KMS-11 (cell line): ENCODE measurements at regions not wholly inside any gene's neighbourhood (a gene's known extent, or its start where the extent isn't known, plus 50 kb on each side); places are given as distances from the start of the nearest gene placed in this dataset.

Experiments
- H2AFZ ChIP-seq: fragments of 200-600 bp; sonication (generic); 2 replicates; pipeline ENCODE4 v1.6.1; 2016; ENCODE audit warnings: antibody characterized with exemption, mixed run types, low read depth
- H3K27ac ChIP-seq: fragments of 200-600 bp; sonication (generic); 2 replicates; pipeline ENCODE4 v1.6.1; 2016; ENCODE audit warnings: mild to moderate bottlenecking, mixed run types
- H3K27me3 ChIP-seq: fragments of 200-600 bp; sonication (generic); 2 replicates; pipeline ENCODE4 v1.6.1; 2017; ENCODE audit warnings: mild to moderate bottlenecking, low read depth, mixed run types, moderate library complexity; ENCODE audit not compliant: insufficient read depth
- H3K36me3 ChIP-seq: fragments of 200-600 bp; sonication (generic); 2 replicates; pipeline ENCODE4 v1.6.1; 2017; ENCODE audit warnings: mild to moderate bottlenecking, mixed run types; ENCODE audit not compliant: insufficient read depth
- H3K4me1 ChIP-seq: fragments of 200-600 bp; sonication (generic); 2 replicates; pipeline ENCODE4 v1.6.1; 2016; ENCODE audit warnings: mild to moderate bottlenecking, low read depth, mixed run types; ENCODE audit not compliant: poor library complexity, severe bottlenecking
- H3K4me2 ChIP-seq: fragments of 200-600 bp; sonication (generic); 2 replicates; pipeline ENCODE4 v1.7.0; 2016; ENCODE audit warnings: mild to moderate bottlenecking, mixed run types
- H3K4me3 ChIP-seq: fragments of 200-600 bp; sonication (generic); IDR thresholded peaks from 2 replicates; pipeline ENCODE4 v1.6.1; 2017; ENCODE audit warnings: low read depth, low read length, mixed read lengths; ENCODE audit not compliant: insufficient read depth
- H3K79me2 ChIP-seq: fragments of 200-600 bp; sonication (generic); 2 replicates; pipeline ENCODE4 v1.6.1; 2016; ENCODE audit warnings: low read depth, mixed run types; ENCODE audit not compliant: insufficient read depth
- H3K9ac ChIP-seq: fragments of 200-600 bp; sonication (generic); 2 replicates; pipeline ENCODE4 v1.6.1; 2016; ENCODE audit warnings: mild to moderate bottlenecking, mixed run types
- H4K20me1 ChIP-seq: fragments of 200-600 bp; sonication (generic); 2 replicates; pipeline ENCODE4 v1.6.1; 2016; ENCODE audit warnings: mild to moderate bottlenecking, mixed run types; ENCODE audit not compliant: insufficient read depth
- CTCF ChIP-seq: fragments of 200-600 bp; sonication (generic); conservative IDR thresholded peaks from 2 replicates; pipeline ENCODE4 v1.6.1; 2017; ENCODE audit warnings: low read depth, mild to moderate bottlenecking, antibody characterized with exemption, low read length, moderate library complexity, mixed read lengths

GRCh38 chr16:87249425-87249824, 67.8 kb downstream of the C16orf95 start:
- Histone ChIP-seq H3K27ac (no peak overlapping the region), H4K20me1 (no peaks in the 10 kb centered on the region), H3K79me2 (no peaks in the 10 kb centered on the region), H3K4me2 (no peak overlapping the region), H3K4me3 (no peak overlapping the region), H3K27me3 (no peaks in the 10 kb centered on the region; the same call in 1 of the 2 replicates), H2AFZ (no peak overlapping the region), H3K4me1 (no peaks in the 10 kb centered on the region), H3K9ac (no peak overlapping the region), H3K36me3 (no peaks in the 10 kb centered on the region)
- no peak for TF ChIP-seq CTCF

- Histone ChIP-seq H3K4me1 (no peaks in the 10 kb centered on the region), H3K36me3 (no peaks in the 10 kb centered on the region), H3K4me3 (no peak overlapping the region), H3K79me2 (no peaks in the 10 kb centered on the region), H4K20me1 (no peaks in the 10 kb centered on the region), H3K27ac (no peak overlapping the region), H3K4me2 (no peak overlapping the region), H3K9ac (no peak overlapping the region), H2AFZ (no peak overlapping the region), H3K27me3 (no peaks in the 10 kb centered on the region; the same call in 1 of the 2 replicates)
- TF ChIP-seq CTCF, result no peak
These were observed 66.7 kb downstream of the C16orf95 start for GRCh38 chr16:87250431-87250960.

GRCh38 chr16:87252269-87252970, 64.8 kb downstream of the C16orf95 start:
- Histone ChIP-seq H3K27me3 (no peaks in the 10 kb centered on the region; the same call in 1 of the 2 replicates), H3K9ac (no peak overlapping the region), H3K27ac (no peak overlapping the region), H3K79me2 (no peaks in the 10 kb centered on the region), H4K20me1 (no peaks in the 10 kb centered on the region), H3K4me3 (no peak overlapping the region), H2AFZ (no peak overlapping the region), H3K36me3 (no peaks in the 10 kb centered on the region), H3K4me1 (no peaks in the 10 kb centered on the region), H3K4me2 (no peak overlapping the region)
- TF ChIP-seq CTCF, result no peak
